Astrocyte of the spinal cord (primary cell): ENCODE measurements at regions not wholly inside any gene's neighbourhood (a gene's known extent, or its start where the extent isn't known, plus 50 kb on each side); places are given as distances from the start of the nearest gene placed in this dataset.

Experiments used
- DNase-seq: peaks from one replicate; pipeline ENCODE4 v3.0.0; 2011; ENCODE audit warnings: low read depth, low spot score
- H3K4me3 ChIP-seq: 2 replicates; pipeline ENCODE4 v1.5.1; 2011; ENCODE audit warnings: low read depth, mild to moderate bottlenecking, low read length, moderate library complexity
- CTCF ChIP-seq: IDR thresholded peaks from 2 replicates; pipeline ENCODE4 v1.5.1; 2012; ENCODE audit warnings: low read depth, mild to moderate bottlenecking, low read length, inconsistent platforms
- in situ Hi-C: cut with HindIII; loops from 2 replicates; pipeline ENCODE4 v1.10.0; 2017; ENCODE audit warnings: low sequenced_read_pairs

DNA sequence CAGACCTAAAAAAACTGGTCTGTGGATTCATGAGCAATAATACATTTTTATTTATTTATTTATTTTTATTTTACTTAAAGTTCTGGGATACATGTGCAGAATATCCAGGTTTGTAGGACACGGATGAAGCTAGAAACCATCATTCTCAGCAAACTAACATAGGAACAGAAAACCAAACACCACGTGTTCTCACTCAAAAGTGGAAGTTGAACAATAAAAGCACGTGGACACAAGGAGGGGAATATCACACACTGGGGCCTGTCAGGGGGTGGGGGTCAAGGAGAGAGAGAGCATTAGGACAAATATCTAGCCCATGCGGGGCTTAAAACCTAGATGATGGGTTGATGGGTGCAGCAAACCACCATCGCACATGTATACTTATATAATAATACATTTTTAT lies 705.9 kb downstream of the RAB28 start:
- DNase-seq = no peak
- TF ChIP-seq CTCF = no peak
- in situ Hi-C loops = no loop called here
- no peak overlapping the region for H3K4me3 ChIP-seq

GRCh38 chr4:12770351-12770750 lies 713.8 kb downstream of the RAB28 start:
- TF ChIP-seq CTCF = no peak
- no peak overlapping the region for H3K4me3 ChIP-seq
- in situ Hi-C loops = no loop called here
- DNase-seq = no peak

DNA sequence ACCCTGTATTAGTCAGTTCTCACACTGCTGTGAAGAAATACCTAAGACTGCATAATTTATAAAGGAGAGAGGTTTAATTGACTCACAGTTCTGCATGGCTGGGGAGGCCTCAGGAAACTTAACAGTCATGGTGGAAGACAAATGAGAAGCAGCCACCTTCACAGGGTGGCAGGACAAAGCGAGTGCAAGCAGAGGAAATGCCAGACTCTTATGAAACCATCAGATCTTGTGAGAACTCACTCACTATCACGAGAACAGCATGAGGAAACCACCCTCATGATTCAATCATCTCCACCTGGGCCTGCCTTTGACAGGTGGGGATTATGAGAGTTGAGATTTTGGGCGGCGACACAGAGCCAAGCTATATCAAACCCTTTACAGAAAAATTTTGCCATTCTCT lies 722.4 kb downstream of the RAB28 start:
- in situ Hi-C loops = no loop called here
- DNase-seq = no peak
- TF ChIP-seq CTCF = no peak
- H3K4me3 ChIP-seq = no peak overlapping the region

GRCh38 chr4:12747154-12747553 lies 737.0 kb downstream of the RAB28 start:
- in situ Hi-C loops = no loop called here
- TF ChIP-seq CTCF = no peak
- H3K4me3 ChIP-seq = no peak overlapping the region
- no peak for DNase-seq

DNA sequence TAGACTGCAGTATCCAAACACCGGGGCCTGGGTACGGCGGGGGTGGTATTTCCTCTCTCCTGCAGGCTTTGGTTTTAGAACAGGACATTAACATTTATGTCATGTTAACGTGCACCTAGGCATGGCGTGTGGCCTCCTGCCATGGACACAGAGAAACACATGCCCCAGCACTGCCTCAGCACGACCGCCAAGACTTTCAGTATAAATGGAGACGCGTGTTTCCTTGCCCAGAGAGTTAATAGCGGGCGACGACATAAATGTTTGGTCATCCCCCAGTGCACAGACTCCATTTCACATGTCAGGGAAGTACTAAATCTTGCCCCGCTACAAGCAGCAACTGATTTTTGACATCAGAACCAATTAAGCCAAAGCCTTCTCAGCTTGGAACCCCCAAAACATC lies 737.9 kb downstream of the RAB28 start:
- no peak for DNase-seq
- H3K4me3 ChIP-seq = no peak overlapping the region
- no peak for TF ChIP-seq CTCF
- in situ Hi-C loops = no loop called here

GRCh38 chr4:12734586-12734985 lies 749.6 kb downstream of the RAB28 start:
- no peak for TF ChIP-seq CTCF
- DNase-seq = no peak
- in situ Hi-C loops = no loop called here
- H3K4me3 ChIP-seq = no peak overlapping the region

DNA sequence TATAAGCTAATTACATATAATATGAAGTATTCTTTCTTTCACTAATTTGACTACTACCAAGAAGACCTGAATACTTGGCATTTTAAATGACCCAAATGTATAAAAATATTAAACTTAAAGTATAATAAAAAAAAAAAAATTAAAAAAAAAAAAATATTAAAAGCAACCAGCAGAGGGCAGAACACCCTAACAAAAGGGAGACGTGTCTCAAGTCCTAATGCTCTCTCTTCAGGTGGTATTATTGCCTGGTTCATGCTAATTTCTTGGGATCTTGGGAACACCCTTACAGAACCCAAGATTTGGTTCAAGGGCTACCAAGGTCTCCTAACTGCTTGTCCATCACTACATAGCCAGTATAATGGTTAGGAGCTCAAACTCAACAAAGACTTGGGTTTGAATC lies 754.8 kb downstream of the RAB28 start:
- peak; percentile 25 for TF ChIP-seq CTCF
- in situ Hi-C loops = no loop called here
- H3K4me3 ChIP-seq = no peak overlapping the region
- DNase-seq = peak; percentile 24
